BE2C (cell line): ENCODE measurements at regions not wholly inside any gene's neighbourhood (a gene's known extent, or its start where the extent isn't known, plus 50 kb on each side); places are given as distances from the start of the nearest gene placed in this dataset.

Experiments
- DNase-seq: peaks from one replicate; pipeline ENCODE4 v3.0.0-alpha.2; 2020
- H3K27me3 ChIP-seq: fragments of 250-450 bp; sonication (Bioruptor Pico); 2 replicates; pipeline ENCODE4 v1.5.1; 2020; ENCODE audit warnings: mild to moderate bottlenecking
- H3K36me3 ChIP-seq: fragments of 250-450 bp; sonication (Bioruptor Pico); 2 replicates; pipeline ENCODE4 v1.5.1; 2020; ENCODE audit warnings: mild to moderate bottlenecking
- H3K4me1 ChIP-seq: fragments of 250-450 bp; sonication (Bioruptor Pico); 2 replicates; pipeline ENCODE4 v1.5.1; 2020
- H3K4me3 ChIP-seq: 2 replicates; pipeline ENCODE4 v1.5.1; 2011; ENCODE audit warnings: low read depth, low read length
- H3K9me3 ChIP-seq: fragments of 250-450 bp; sonication (Bioruptor Pico); 2 replicates; pipeline ENCODE4 v1.5.1; 2020
- CTCF ChIP-seq: IDR thresholded peaks from 2 replicates; pipeline ENCODE4 v1.5.1; 2012; ENCODE audit warnings: mild to moderate bottlenecking, low read depth, low read length

- no peaks in the 10 kb centered on the region for H3K4me1 ChIP-seq
- DNase-seq: no peak
Observed at GRCh38 chr3:181912384-181912783, 200.7 kb downstream of the SOX2 start.

GRCh38 chr3:181913254-181913653 lies 201.5 kb downstream of the SOX2 start:
- no peaks in the 10 kb centered on the region for H3K4me1 ChIP-seq
- H3K9me3 ChIP-seq: no peaks in the 10 kb centered on the region
- no peak for TF ChIP-seq CTCF
- H3K27me3 ChIP-seq: no peaks in the 10 kb centered on the region
- no peak overlapping the region for H3K4me3 ChIP-seq
- DNase-seq: no peak
- no peaks in the 10 kb centered on the region for H3K36me3 ChIP-seq

More at GRCh38 chr3:181912384-181912783, 200.7 kb downstream of the SOX2 start:
- no peak for TF ChIP-seq CTCF
- Histone ChIP-seq H3K36me3 (no peaks in the 10 kb centered on the region), H3K27me3 (no peaks in the 10 kb centered on the region), H3K9me3 (no peaks in the 10 kb centered on the region), H3K4me3 (no peak overlapping the region)

- H3K4me3 ChIP-seq: no peak overlapping the region
- no peaks in the 10 kb centered on the region for H3K9me3 ChIP-seq
- H3K36me3 ChIP-seq: no peaks in the 10 kb centered on the region
- no peaks in the 10 kb centered on the region for H3K4me1 ChIP-seq
- no peak for DNase-seq
- no peak for TF ChIP-seq CTCF
- no peaks in the 10 kb centered on the region for H3K27me3 ChIP-seq
Observed at GRCh38 chr3:181915551-181915950, 203.8 kb downstream of the SOX2 start.

GRCh38 chr3:181916013-181916412 lies 204.3 kb downstream of the SOX2 start:
- H3K4me1 ChIP-seq: no peaks in the 10 kb centered on the region
- no peak overlapping the region for H3K4me3 ChIP-seq
- no peaks in the 10 kb centered on the region for H3K36me3 ChIP-seq
- no peak for TF ChIP-seq CTCF
- no peaks in the 10 kb centered on the region for H3K27me3 ChIP-seq
- H3K9me3 ChIP-seq: no peaks in the 10 kb centered on the region
- DNase-seq: no peak

- TF ChIP-seq CTCF: no peak
- H3K4me3 ChIP-seq: no peak overlapping the region
- no peaks in the 10 kb centered on the region for H3K4me1 ChIP-seq
- H3K27me3 ChIP-seq: no peaks in the 10 kb centered on the region
- H3K9me3 ChIP-seq: no peaks in the 10 kb centered on the region
- DNase-seq: no peak
- H3K36me3 ChIP-seq: no peaks in the 10 kb centered on the region
Observed at GRCh38 chr3:181917027-181917426, 205.3 kb downstream of the SOX2 start.

- no peak for DNase-seq
- H3K9me3 ChIP-seq: peaks cover under 1% of the 10 kb centered on the region; the same call in 1 of the 2 replicates
Observed at GRCh38 chr3:181919375-181919774, 207.7 kb downstream of the SOX2 start.

More at GRCh38 chr3:181919375-181919774, 207.7 kb downstream of the SOX2 start:
- no peak overlapping the region for H3K4me3 ChIP-seq
- H3K4me1 ChIP-seq: no peaks in the 10 kb centered on the region
- H3K27me3 ChIP-seq: no peaks in the 10 kb centered on the region
- no peak for TF ChIP-seq CTCF
- no peaks in the 10 kb centered on the region for H3K36me3 ChIP-seq
